Ishikawa (cell line): ENCODE measurements at regions not wholly inside any gene's neighbourhood (a gene's known extent, or its start where the extent isn't known, plus 50 kb on each side); places are given as distances from the start of the nearest gene placed in this dataset.

Experiments used
- MAX ChIP-seq: IDR thresholded peaks from 2 replicates; pipeline ENCODE4 v1.6.1; 2012
- TEAD4 ChIP-seq: IDR thresholded peaks from 2 replicates; pipeline ENCODE4 v1.6.1; 2012

- TF ChIP-seq TEAD4, result no peak
- no peak for TF ChIP-seq MAX
Observed at GRCh38 chr2:180289627-180290026, 282.5 kb upstream of the CWC22 start.
